RPMI7951 (cell line): ENCODE measurements at regions not wholly inside any gene's neighbourhood (a gene's known extent, or its start where the extent isn't known, plus 50 kb on each side); places are given as distances from the start of the nearest gene placed in this dataset.

ENCODE experiments used
- DNase-seq: peaks from one replicate; pipeline ENCODE4 v3.0.0-alpha.2; 2012; ENCODE audit warnings: low read depth

DNA sequence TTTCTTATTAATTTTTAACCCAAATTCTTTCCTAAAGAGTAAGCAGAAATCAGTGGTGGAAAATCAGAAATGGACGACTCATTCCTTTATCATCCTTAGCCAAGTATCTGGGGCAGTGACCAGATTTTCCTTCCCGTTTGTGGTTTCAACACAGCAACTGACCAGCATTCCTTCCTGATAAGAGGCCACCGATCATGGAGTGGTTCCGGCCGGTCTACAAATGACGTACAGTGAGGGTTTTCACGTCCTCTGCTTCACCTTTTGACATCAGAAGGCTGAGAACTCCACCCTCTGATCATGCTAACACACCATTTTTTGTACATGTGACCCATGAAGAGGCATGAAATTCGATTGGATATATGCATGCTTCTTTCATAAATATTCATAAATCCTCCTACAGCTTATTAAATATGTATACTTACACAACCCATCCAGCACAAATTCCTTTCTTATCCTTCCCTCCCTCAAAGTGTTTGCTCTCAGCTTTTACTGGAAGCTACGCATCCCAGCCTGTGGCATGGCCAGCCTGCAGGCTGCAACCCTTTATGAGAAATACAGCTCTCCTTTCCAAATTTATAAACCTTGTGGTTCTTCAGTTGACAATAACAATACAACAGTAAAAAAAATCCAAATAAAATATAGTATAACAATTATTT, 173.0 kb upstream of the CASK start:
- peak; percentile 87 for DNase-seq

GRCh38 chrX:42094218-42094617, 170.9 kb upstream of the CASK start:
- DNase-seq, result peak; percentile 24

GRCh38 chrX:42093756-42094155, 170.4 kb upstream of the CASK start:
- DNase-seq, result peak; percentile 59

DNA sequence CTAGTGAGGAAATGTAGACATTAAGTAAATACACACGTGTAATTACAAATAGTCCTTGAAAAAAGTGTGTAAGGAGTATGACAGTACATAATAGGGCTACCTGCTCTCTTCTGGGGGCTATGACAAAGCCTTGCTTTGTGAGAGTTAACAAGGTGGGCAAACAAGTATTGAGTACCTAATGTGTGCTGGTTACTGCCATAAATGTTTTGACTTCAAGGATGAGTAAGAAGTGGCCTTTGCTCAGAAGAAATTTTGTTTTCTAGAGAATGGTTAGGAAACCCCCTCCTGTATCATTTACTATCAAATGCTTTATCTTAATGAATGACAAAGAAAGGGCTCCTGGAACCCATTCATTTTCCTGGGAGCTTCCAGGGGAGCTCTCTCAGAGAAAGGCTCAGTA, 167.0 kb upstream of the CASK start:
- DNase-seq, result no peak

GRCh38 chrX:42089031-42089430, 165.7 kb upstream of the CASK start:
- DNase-seq, result no peak

- no peak for DNase-seq
Observed at GRCh38 chrX:42087960-42088359, 164.6 kb upstream of the CASK start.

DNA sequence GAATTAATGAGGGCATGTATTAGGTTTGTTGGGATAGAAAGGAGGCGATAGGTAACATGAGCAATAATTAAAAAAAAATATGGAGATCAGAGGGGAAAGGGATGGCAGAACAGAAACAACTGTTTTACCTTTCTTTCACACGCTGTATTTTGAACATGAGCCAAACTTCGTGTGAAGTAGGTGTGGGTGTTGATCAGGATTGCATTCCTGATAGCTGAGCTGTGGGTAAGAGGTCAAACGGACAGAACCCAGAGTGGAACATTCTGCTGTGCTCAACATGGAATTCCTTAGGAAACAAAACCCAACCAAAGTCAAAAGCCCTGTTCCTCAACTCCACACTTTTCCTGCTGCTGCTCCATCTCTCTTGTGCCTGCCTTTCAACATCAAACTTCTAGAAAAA, 162.5 kb upstream of the CASK start:
- DNase-seq, result no peak

DNA sequence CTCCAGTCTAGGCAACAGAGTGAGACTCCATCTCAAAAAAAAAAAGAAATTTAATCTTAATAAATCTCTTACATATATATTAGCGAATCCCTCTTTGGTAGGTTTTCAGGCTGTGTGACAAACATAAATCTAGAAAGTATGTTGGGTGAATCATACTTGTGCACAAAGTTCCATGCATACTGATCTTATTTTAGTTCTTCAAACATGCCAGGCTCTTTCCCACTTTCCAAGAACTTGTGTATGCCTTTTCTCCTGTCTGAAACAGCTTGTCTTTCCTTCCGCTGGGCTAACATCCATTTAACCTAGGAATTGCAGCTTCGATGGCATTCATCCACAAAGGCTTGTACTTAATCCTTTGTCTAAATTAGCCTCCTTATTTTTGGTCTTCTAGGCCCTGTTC, 156.6 kb upstream of the CASK start:
- no peak for DNase-seq

DNA sequence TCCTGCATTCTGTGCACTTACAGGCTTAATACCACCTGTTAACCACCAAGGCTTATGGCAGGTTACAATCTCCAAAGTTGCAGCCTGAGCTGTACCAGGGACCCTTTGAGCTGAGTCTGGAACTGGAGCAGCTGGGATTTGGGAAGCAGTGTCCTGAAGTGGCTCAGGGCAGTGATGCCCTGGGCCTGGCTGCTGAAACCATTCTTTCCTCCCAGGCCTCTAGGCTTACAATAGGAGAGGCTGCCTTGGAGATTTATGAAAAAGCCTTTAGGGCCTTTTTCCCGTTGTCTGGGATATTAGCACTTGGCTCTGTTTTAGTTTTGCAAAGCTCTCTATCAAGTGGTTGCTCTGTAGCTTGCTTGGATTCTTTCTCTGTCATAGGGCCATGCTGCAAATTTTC, 154.3 kb upstream of the CASK start:
- no peak for DNase-seq

- no peak for DNase-seq
Observed at GRCh38 chrX:42075032-42075431, 151.7 kb upstream of the CASK start.

GRCh38 chrX:42073448-42073847, 150.1 kb upstream of the CASK start:
- DNase-seq, result no peak

DNA sequence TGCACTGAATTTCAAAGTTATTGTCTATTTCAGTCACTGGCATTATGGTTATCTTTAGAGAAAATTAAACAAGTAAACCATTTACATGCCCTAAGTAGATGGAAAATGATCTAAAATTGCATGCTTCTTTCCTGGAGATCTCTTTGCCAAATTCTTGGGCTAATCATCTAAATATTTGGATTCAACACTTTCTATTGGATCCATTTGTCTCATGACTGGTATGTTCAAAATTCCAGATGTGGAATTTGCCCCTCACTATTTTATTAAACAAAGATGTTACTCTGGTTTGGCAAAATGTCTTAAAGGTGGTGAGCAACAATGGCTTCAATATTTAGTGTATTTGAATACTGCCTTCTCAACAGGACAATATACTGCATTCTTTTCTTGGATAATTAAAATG, 147.5 kb upstream of the CASK start:
- no peak for DNase-seq

GRCh38 chrX:42054256-42054655, 130.9 kb upstream of the CASK start:
- DNase-seq, result no peak

DNA sequence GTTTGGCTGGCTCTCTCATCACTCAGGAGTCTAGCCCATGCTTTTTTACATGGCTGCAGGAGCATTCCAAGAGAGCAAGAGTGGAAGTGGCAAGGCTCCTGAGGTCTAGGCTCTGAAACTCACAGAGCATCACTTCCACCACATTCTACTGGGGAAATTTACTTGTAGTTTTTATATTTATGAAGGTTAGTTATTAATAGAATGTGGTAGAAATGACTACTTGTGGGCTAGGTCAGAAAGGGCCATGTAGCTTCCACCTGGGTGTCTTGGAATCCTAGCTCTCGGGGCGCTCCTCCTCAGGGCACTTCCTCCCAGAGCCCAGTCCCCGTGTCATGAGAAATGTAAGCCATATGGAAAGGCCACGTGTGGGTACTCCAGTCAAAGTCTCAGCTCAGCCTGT, 127.0 kb upstream of the CASK start:
- DNase-seq, result no peak

DNA sequence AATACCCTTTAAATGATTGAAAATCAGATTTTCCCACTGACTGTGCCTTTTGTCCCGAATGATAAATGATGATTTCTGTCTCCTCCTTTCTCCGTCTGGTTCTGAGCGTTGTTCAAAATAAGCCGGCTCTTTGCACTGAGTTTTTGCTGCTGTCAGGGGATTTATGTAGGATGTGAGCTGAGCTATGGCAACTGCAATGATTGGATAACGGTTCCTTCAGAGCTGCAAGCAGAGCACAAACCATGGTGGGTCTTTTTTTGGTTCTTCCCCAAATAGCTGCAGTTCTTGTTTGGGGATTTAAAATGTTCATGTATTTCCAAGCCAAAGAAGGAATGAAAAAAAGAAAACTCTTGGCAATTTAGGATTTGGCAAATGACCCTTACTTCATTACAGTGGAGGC, 124.5 kb upstream of the CASK start:
- DNase-seq, result no peak

DNA sequence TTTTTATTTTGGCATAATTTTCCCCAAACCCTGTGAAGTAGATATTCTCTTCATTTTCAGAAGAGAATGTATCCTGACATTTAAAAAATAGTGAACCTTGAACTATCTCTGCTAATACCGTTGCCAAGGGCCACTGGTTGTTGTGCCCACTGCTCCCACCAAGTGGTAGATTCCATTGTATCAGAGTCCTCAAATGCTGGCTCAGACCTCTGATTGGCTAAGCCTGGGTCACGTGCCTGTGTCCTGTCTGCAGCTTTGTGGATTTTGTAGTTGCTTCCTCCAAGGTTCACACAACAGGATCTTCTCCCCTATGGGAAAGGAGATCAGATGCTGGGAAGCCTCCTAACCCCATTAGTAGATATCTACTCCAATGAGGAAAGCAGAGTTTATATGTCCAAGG, 104.8 kb upstream of the CASK start:
- DNase-seq, result peak; percentile 6

DNA sequence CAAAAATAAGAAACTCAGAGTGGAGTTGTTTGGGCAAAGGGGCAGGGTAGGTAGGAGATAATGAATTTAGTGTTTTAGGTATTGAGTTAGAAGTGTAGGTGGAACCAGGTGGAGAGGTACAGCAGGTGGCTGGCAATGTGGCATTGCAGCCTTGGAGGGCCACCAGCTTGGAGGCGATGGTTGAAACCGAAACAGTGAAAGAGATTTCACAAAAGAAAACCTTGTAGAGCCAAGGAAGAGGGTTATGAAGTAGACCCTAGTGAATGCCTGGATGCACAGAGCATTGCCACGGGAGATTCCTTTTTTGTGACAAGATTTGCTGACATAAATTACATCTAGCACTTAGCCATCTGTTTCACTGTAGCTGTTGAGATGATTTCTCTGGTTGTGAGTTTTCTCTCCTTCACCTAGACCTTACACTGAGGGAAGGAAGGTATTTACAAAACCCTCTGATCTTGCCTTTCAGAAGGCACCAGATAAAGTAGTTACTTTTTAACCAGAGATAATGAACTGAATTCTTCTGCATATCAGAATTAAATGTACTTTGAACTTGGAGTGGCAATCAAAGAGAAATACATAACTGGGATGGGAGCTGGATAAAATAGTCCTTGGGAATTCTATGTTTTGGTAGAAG, 104.1 kb upstream of the CASK start:
- DNase-seq, result no peak

- DNase-seq, result no peak
Observed at GRCh38 chrX:42025861-42026260, 102.5 kb upstream of the CASK start.

- DNase-seq, result no peak
Observed at GRCh38 chrX:42023122-42023521, 99.8 kb upstream of the CASK start.

- no peak for DNase-seq
Observed at GRCh38 chrX:42022158-42022557, 98.8 kb upstream of the CASK start.

DNA sequence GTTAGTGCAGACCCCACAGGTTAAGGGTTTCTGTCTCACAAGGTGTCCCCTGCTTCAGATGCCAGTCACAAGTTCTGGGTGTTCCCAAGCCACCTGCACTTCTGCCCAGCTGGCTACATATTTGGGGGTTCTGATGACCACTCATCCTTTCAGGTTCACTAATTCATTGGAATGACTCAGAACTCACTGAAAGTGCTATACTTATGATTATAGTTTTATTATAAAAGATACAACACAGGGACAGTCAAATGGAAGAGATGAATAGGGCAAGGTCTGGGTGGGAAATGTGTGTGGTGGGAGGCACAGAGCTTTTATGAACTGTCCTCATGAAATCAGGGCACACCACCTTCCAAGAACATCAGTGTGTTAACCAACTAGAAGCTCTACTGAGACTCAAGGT, 97.7 kb upstream of the CASK start:
- DNase-seq, result no peak

- no peak for DNase-seq
Observed at GRCh38 chrX:42020225-42020624, 96.9 kb upstream of the CASK start.

GRCh38 chrX:42017971-42018370, 94.6 kb upstream of the CASK start:
- DNase-seq, result no peak

DNA sequence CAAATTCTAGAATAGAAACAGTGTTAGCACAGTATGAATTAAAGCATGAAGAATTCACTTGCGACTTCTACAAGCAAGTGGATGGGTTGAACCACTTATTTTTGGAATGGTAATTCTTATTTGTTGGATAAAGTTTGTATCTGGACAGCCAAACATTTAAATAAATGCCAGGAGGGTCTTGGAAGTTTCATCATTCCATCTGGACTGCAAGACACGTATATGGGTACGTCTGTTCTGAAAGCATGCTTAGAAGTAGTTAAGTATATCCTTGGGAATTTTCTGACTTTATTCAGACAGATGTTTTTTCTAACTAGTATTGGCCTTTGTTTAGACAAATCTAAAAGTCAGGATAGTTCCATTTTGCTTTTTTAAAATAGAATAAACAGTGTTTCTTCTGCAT, 77.5 kb upstream of the CASK start:
- no peak for DNase-seq
